ENCODE measurements at regions not wholly inside any gene's neighbourhood (a gene's known extent, or its start where the extent isn't known, plus 50 kb on each side); places are given as distances from the start of the nearest gene placed in this dataset.

- in situ Hi-C loops (cut with MboI; ENCODE audit: low pct_unique_long_range_greater_than_20kb, low sequenced_read_pairs, unreplicated experiment) = no loop called here
- no peak for DNase-seq (ENCODE audit: low spot score)
- TF ChIP-seq, protein P1, sequence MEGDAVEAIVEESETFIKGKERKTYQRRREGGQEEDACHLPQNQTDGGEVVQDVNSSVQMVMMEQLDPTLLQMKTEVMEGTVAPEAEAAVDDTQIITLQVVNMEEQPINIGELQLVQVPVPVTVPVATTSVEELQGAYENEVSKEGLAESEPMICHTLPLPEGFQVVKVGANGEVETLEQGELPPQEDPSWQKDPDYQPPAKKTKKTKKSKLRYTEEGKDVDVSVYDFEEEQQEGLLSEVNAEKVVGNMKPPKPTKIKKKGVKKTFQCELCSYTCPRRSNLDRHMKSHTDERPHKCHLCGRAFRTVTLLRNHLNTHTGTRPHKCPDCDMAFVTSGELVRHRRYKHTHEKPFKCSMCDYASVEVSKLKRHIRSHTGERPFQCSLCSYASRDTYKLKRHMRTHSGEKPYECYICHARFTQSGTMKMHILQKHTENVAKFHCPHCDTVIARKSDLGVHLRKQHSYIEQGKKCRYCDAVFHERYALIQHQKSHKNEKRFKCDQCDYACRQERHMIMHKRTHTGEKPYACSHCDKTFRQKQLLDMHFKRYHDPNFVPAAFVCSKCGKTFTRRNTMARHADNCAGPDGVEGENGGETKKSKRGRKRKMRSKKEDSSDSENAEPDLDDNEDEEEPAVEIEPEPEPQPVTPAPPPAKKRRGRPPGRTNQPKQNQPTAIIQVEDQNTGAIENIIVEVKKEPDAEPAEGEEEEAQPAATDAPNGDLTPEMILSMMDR (IDR thresholded peaks at IDR 0.05; ENCODE audit: extremely low read depth, insufficient read depth, missing control alignments) = no peak
Measured at GRCh38 chr2:240347373-240347940, 88.0 kb upstream of the GPC1 start.

- in situ Hi-C loops (cut with MboI; ENCODE audit: low pct_unique_long_range_greater_than_20kb, low sequenced_read_pairs, unreplicated experiment) = no loop called here
- no peak for DNase-seq (ENCODE audit: low spot score)
- TF ChIP-seq, protein P1 (IDR thresholded peaks at IDR 0.05; ENCODE audit: extremely low read depth, insufficient read depth, missing control alignments) = no peak
Measured at GRCh38 chr2:240347949-240348500, 87.4 kb upstream of the GPC1 start.

- DNase-seq (ENCODE audit: low spot score) = no peak
- TF ChIP-seq, protein P1 (IDR thresholded peaks at IDR 0.05; ENCODE audit: extremely low read depth, insufficient read depth, missing control alignments) = no peak
- in situ Hi-C loops (cut with MboI; ENCODE audit: low pct_unique_long_range_greater_than_20kb, low sequenced_read_pairs, unreplicated experiment) = no loop called here
Measured at GRCh38 chr2:240348522-240348921, 86.9 kb upstream of the GPC1 start.

DNA sequence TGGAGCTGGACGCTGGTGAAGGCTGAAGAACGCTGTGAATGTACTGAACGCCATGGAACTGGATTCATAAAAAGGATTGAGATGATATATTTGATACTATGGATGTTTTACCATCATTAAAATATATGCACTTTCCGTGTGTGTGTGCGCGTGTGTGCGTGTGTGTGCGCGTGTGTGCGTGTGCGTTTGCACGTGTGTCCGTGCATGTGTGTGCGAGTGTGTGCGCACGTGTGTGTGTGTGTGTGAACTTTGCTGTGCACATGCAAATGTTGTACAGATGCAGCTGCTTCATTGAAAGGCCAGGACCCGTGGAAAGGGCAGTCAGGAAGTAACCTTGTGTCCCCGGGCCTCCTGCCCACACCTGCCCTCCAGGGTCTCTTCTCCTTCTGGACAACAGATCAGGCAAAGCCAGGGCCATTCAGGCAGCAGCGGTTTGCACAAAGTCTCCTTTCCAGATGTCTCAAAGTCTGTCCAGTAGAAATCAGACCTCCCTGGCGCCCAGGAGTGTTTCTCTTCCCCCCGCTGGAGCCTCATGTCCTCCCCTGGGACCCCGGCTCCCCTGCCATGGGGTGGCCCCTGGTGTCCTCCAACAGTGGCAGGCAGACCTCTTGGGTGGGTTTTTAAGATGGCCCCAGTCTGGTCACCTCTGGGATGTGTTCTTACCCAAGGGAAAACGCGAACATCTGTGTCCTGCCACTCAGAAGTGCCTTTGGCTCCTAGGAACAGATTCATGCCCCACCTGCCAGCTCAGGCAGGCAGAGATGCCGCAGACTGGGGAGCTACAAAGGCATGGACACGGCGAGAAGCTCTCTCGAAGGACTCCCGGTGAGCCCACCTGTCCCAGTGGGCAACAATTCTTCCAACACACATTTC lies 86.1 kb upstream of the GPC1 start:
- in situ Hi-C loops (cut with MboI; ENCODE audit: low pct_unique_long_range_greater_than_20kb, low sequenced_read_pairs, unreplicated experiment) = no loop called here
- TF ChIP-seq, protein P1 (IDR thresholded peaks at IDR 0.05; ENCODE audit: extremely low read depth, insufficient read depth, missing control alignments) = no peak
- DNase-seq (ENCODE audit: low spot score) = no peak

GRCh38 chr2:240350006-240350355 lies 85.5 kb upstream of the GPC1 start:
- TF ChIP-seq, protein P1 (IDR thresholded peaks at IDR 0.05; ENCODE audit: extremely low read depth, insufficient read depth, missing control alignments) = no peak
- no peak for DNase-seq (ENCODE audit: low spot score)
- in situ Hi-C loops (cut with MboI; ENCODE audit: low pct_unique_long_range_greater_than_20kb, low sequenced_read_pairs, unreplicated experiment) = no loop called here

DNA sequence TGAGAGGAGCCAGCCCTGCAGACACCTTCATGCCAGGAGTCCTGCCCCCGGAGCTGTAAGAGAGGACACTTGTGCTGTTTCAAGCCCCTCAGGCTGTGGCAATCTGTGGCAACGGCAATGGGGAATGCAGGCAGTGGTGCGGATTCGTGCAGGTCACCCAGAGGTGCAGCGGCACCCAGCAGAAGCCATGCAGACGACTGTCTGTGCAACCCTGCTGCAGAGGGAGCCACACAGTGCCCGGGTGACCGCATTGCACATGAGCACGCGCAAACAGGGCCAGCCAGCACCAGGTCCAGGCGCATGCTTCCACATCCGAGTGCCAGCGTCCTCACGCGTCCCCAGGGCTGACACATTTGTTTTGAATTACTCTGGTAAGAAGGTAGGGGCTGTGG lies 84.8 kb upstream of the GPC1 start:
- DNase-seq (ENCODE audit: low spot score) = no peak
- in situ Hi-C loops (cut with MboI; ENCODE audit: low pct_unique_long_range_greater_than_20kb, low sequenced_read_pairs, unreplicated experiment) = no loop called here
- TF ChIP-seq, protein P1 (IDR thresholded peaks at IDR 0.05; ENCODE audit: extremely low read depth, insufficient read depth, missing control alignments) = no peak
